Endothelial cell of umbilical vein (primary cell): ENCODE measurements at regions not wholly inside any gene's neighbourhood (a gene's known extent, or its start where the extent isn't known, plus 50 kb on each side); places are given as distances from the start of the nearest gene placed in this dataset.

Experiments used
- BruUV-seq: library from RNA; stranded (reverse); fragments of 400-500 nt; replicated peaks from 2 replicates; lab custom pipeline; 2021; lab: Mats Ljungman, UMichigan
- CTCF ChIA-PET: fragments of 300-600, 350-600 bp; sonication (Branson Sonifier 250); formaldehyde crosslinking; loops from one replicate; lab custom pipeline; 2021; ENCODE audit warnings: antibody characterized with exemption, inconsistent platforms; lab: Charles Lee
- POLR2A ChIA-PET: fragments of 300-600, 350-600 bp; sonication (Branson Sonifier 250); formaldehyde crosslinking; loops from one replicate; lab custom pipeline; 2021; ENCODE audit warnings: antibody characterized with exemption, inconsistent platforms; lab: Charles Lee
- DNase-seq: peaks from one replicate; pipeline ENCODE4 v3.0.0-alpha.2; 2011; ENCODE audit warnings: low read depth, low spot score
- FAIRE-seq: peaks from 2 replicates; lab custom pipeline; 2011; peaks lifted over from hg19 to GRCh38; lab: Jason Lieb, UNC
- H2AFZ ChIP-seq: 2 replicates; pipeline ENCODE4 v1.6.0; 2012; ENCODE audit warnings: low read depth, low read length, control low read depth, inconsistent platforms
- H3K27ac ChIP-seq: 2 replicates; pipeline ENCODE4 v1.5.1; 2011; ENCODE audit warnings: low read depth, mild to moderate bottlenecking, control low read depth, low read length, moderate library complexity; ENCODE audit not compliant: insufficient read depth
- H3K27me3 ChIP-seq, 2 experiments: 2 replicates each; pipeline versions ENCODE4 v1.6.0 to v1.6.1; 2011; ENCODE audit warnings: low read length in 2 of 2, mixed read lengths in 1 of 2; ENCODE audit not compliant: control insufficient read depth in 2 of 2, insufficient read depth in 2 of 2
- H3K36me3 ChIP-seq, 2 experiments: 2 replicates in 1 of 2; 3 replicates in 1 of 2; pipeline ENCODE4 v1.5.1; 2011; ENCODE audit warnings: low read length in 2 of 2, mild to moderate bottlenecking in 1 of 2, moderate library complexity in 1 of 2; ENCODE audit not compliant: control insufficient read depth in 2 of 2, insufficient read depth in 2 of 2; ENCODE audit errors: extremely low read depth in 1 of 2
- H3K4me1 ChIP-seq: 3 replicates; pipeline ENCODE4 v1.5.1; 2011; ENCODE audit warnings: mild to moderate bottlenecking, low read length; ENCODE audit not compliant: control insufficient read depth, insufficient read depth; ENCODE audit errors: extremely low read depth
- H3K4me2 ChIP-seq: 2 replicates; pipeline ENCODE4 v1.6.1; 2011; ENCODE audit warnings: low read length, control low read depth, mixed read lengths; ENCODE audit not compliant: insufficient read depth
- H3K4me3 ChIP-seq, 3 experiments: fragments of 200-600 bp in 1 of 3; sonication (generic), shearing (Covaris generic) in 1 of 3; replicated peaks in 1 of 3; 2 replicates each; pipeline ENCODE4 v1.5.1; 2011 to 2016; ENCODE audit warnings: control low read depth in 3 of 3, low read length in 3 of 3, mild to moderate bottlenecking in 2 of 3, inconsistent platforms in 1 of 3, low read depth in 1 of 3, moderate library complexity in 1 of 3; ENCODE audit not compliant: insufficient read depth in 1 of 3
- H3K79me2 ChIP-seq: 2 replicates; pipeline ENCODE4 v1.6.0; 2012; ENCODE audit warnings: low read length, inconsistent platforms; ENCODE audit not compliant: control insufficient read depth, insufficient read depth
- H3K9ac ChIP-seq: replicated peaks from 2 replicates; pipeline ENCODE3; 2011; ENCODE audit warnings: low read length, control low read depth; ENCODE audit not compliant: insufficient read depth; ENCODE audit errors: extremely low read depth
- H3K9me1 ChIP-seq: replicated peaks from 3 replicates; pipeline ENCODE4 v1.6.0; 2011; ENCODE audit warnings: mild to moderate bottlenecking, low read length; ENCODE audit not compliant: control insufficient read depth, insufficient read depth; ENCODE audit errors: extremely low read depth
- H3K9me3 ChIP-seq: replicated peaks from 2 replicates; pipeline ENCODE4 v1.5.1; 2012; ENCODE audit warnings: low read length, inconsistent platforms; ENCODE audit not compliant: control insufficient read depth, insufficient read depth
- H4K20me1 ChIP-seq: replicated peaks from 2 replicates; pipeline ENCODE3; 2011; ENCODE audit warnings: mild to moderate bottlenecking, low read length; ENCODE audit not compliant: control insufficient read depth, insufficient read depth; ENCODE audit errors: extremely low read depth
- EZH2 ChIP-seq: IDR thresholded peaks from 2 replicates; pipeline ENCODE4 v1.6.1; 2012; ENCODE audit warnings: borderline replicate concordance, low read depth, mild to moderate bottlenecking, moderate library complexity, low read length, inconsistent platforms; ENCODE audit not compliant: severe bottlenecking
- FOS ChIP-seq: IDR thresholded peaks from 2 replicates; pipeline ENCODE4 v1.6.1; 2011; ENCODE audit warnings: mild to moderate bottlenecking, low read length, moderate library complexity, borderline replicate concordance; ENCODE audit not compliant: insufficient read depth
- GATA2 ChIP-seq: IDR thresholded peaks from 2 replicates; pipeline ENCODE4 v1.7.0; 2011; ENCODE audit warnings: low read depth, mild to moderate bottlenecking, moderate library complexity, mixed read lengths, low read length; ENCODE audit not compliant: insufficient read length, insufficient read depth
- JUN ChIP-seq: IDR thresholded peaks from 2 replicates; pipeline ENCODE4 v1.6.1; 2011; ENCODE audit warnings: borderline replicate concordance, low read depth; ENCODE audit not compliant: insufficient read length, insufficient read depth
- MYC ChIP-seq: IDR thresholded peaks from one replicate; pipeline ENCODE4 v1.6.1; 2011; ENCODE audit warnings: mild to moderate bottlenecking, low read depth, low read length
- POLR2A ChIP-seq: IDR thresholded peaks from 2 replicates; pipeline ENCODE4 v1.6.1; 2012; ENCODE audit warnings: low read depth, mild to moderate bottlenecking, control low read depth, low read length
- POLR2AphosphoS5 ChIP-seq: IDR thresholded peaks from 2 replicates; pipeline ENCODE4 v1.6.1; 2012; ENCODE audit warnings: low read depth, mild to moderate bottlenecking, control low read depth, low read length, moderate library complexity; ENCODE audit not compliant: insufficient read depth
- dilution Hi-C: fragments of 300-500 bp; cut with MboI; formaldehyde crosslinking; loops from one replicate; pipeline ENCODE4 v1.15.0; 2019; ENCODE audit warnings: low sequenced_read_pairs; ENCODE audit not compliant: extremely low pct_ligation_motif_present
- intact Hi-C: fragments of 100-400 bp; cut with micrococcal nuclease; formaldehyde crosslinking; loops from one replicate; pipeline ENCODE4 v1.10.0; 2022
- TF ChIP-seq, protein P1 (sequence below): IDR thresholded peaks from 2 replicates; pipeline ENCODE4 v1.6.1; 2011; ENCODE audit not compliant: insufficient read depth, insufficient read length
- TF ChIP-seq, protein P2 (sequence below), 2 donors: IDR thresholded peaks; 1 replicate in 1 of 2; 2 replicates in 1 of 2; pipeline ENCODE4 v1.5.1; 2011; ENCODE audit warnings: low read length in 2 of 2, mild to moderate bottlenecking in 2 of 2, moderate library complexity in 2 of 2, control low read depth in 1 of 2, inconsistent platforms in 1 of 2, low read depth in 1 of 2; ENCODE audit not compliant: insufficient read depth in 1 of 2; ENCODE audit errors: extremely low read depth in 1 of 2

DNA sequence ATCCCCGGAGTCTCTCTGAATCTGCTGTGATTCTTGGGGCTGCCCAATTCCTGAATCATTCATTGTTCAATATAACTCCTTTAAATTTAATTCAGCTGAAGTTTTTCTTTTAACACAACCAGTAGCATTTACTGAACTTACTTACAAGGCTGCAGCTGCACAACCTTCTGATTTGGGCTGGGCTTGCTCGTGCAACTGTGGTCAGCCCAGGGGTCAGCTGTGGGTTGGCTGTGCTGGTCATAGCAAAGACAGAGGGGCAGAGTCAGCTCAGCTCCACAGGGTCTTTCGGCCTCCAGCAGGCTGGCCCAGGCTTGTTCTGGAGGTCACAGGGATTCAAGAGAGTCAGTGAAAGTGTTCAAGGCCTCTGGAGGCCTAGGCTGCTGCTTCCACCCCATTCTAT lies 186.1 kb downstream of the MATN1 start:
- TF ChIP-seq POLR2AphosphoS5 (no peak), POLR2A (no peak), JUN (no peak), EZH2 (no peak), MYC (no peak), FOS (no peak)
- TF ChIP-seq, protein P1, sequence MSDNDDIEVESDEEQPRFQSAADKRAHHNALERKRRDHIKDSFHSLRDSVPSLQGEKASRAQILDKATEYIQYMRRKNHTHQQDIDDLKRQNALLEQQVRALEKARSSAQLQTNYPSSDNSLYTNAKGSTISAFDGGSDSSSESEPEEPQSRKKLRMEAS: no peak
- Histone ChIP-seq H4K20me1 (no peaks in the 10 kb centered on the region), H3K79me2 (no peaks in the 10 kb centered on the region), H3K9me1 (no peaks in the 10 kb centered on the region), H3K4me1 (no peaks in the 10 kb centered on the region), H3K4me2 (no peak overlapping the region), H3K36me3 (no peaks in the 10 kb centered on the region), H3K9me3 (no peaks in the 10 kb centered on the region), H3K9ac (no peak overlapping the region), H2AFZ (no peak overlapping the region), H3K4me3 (no peak overlapping the region), H3K27ac (no peak overlapping the region), H3K27me3 (no peaks in the 10 kb centered on the region)
- dilution Hi-C loops (no loop called here), intact Hi-C loops (no loop called here)
- CTCF ChIA-PET: no interaction called here
- DNase-seq (no peak), FAIRE-seq (no peak)
- POLR2A ChIA-PET: no interaction called here
- no TSS peak for BruUV-seq

DNA sequence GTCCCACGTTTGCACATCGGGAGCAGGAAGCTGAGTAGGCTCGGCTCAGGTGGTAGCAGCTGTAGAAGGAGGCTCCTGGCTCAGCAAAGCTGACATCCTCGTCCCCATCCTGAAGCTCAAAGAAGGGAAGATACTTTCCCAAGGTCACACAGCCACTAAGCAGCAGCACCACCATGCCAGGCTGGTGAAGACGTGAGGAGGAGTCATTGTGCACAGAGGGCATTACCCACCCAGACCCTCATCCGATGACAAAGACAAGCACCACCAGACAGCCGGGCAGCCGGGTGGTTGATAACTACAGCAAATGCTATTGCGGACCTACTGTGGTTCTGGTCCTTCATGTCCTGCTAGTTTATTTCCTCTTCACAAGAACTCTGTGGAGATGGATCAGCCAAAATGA lies 186.9 kb downstream of the MATN1 start:
- Histone ChIP-seq H2AFZ (no peak overlapping the region), H3K9me1 (no peaks in the 10 kb centered on the region), H3K27me3 (no peaks in the 10 kb centered on the region), H3K4me1 (no peaks in the 10 kb centered on the region), H4K20me1 (no peaks in the 10 kb centered on the region), H3K4me3 (no peak overlapping the region), H3K27ac (no peak overlapping the region), H3K9ac (no peak overlapping the region), H3K36me3 (no peaks in the 10 kb centered on the region), H3K4me2 (no peak overlapping the region), H3K9me3 (no peaks in the 10 kb centered on the region), H3K79me2 (no peaks in the 10 kb centered on the region)
- no peak for DNase-seq
- dilution Hi-C loops: no loop called here
- BruUV-seq: no TSS peak
- intact Hi-C loops: no loop called here
- ChIA-PET POLR2A (no interaction called here), CTCF (no interaction called here)
- FAIRE-seq: no peak
- no peak for TF ChIP-seq GATA2
- TF ChIP-seq EZH2: no peak
- TF ChIP-seq POLR2AphosphoS5: no peak
- TF ChIP-seq, protein P1: no peak
- TF ChIP-seq POLR2A: no peak
- TF ChIP-seq, protein P2, sequence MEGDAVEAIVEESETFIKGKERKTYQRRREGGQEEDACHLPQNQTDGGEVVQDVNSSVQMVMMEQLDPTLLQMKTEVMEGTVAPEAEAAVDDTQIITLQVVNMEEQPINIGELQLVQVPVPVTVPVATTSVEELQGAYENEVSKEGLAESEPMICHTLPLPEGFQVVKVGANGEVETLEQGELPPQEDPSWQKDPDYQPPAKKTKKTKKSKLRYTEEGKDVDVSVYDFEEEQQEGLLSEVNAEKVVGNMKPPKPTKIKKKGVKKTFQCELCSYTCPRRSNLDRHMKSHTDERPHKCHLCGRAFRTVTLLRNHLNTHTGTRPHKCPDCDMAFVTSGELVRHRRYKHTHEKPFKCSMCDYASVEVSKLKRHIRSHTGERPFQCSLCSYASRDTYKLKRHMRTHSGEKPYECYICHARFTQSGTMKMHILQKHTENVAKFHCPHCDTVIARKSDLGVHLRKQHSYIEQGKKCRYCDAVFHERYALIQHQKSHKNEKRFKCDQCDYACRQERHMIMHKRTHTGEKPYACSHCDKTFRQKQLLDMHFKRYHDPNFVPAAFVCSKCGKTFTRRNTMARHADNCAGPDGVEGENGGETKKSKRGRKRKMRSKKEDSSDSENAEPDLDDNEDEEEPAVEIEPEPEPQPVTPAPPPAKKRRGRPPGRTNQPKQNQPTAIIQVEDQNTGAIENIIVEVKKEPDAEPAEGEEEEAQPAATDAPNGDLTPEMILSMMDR (IDR thresholded peaks at IDR 0.05; ENCODE audit: extremely low read depth in 1 of 2, insufficient read depth in 1 of 2, low read depth in 1 of 2, low read length in 2 of 2): no peak
- no peak for TF ChIP-seq JUN
- TF ChIP-seq FOS: no peak
- TF ChIP-seq MYC: no peak
